ENCODE measurements at regions not wholly inside any gene's neighbourhood (a gene's known extent, or its start where the extent isn't known, plus 50 kb on each side); places are given as distances from the start of the nearest gene placed in this dataset.

GRCh38 chr13:50726164-50726563, 117.3 kb downstream of the DLEU7 start:
- TF ChIP-seq EZH2 (IDR thresholded peaks at IDR 0.05; ENCODE audit: borderline replicate concordance) (no peak), CTCF (IDR thresholded peaks at IDR 0.05; ENCODE audit: poor library complexity) (no peak)

All from hepatocyte (in vitro differentiated cells).